ENCODE measurements at regions not wholly inside any gene's neighbourhood (a gene's known extent, or its start where the extent isn't known, plus 50 kb on each side); places are given as distances from the start of the nearest gene placed in this dataset.

DNA sequence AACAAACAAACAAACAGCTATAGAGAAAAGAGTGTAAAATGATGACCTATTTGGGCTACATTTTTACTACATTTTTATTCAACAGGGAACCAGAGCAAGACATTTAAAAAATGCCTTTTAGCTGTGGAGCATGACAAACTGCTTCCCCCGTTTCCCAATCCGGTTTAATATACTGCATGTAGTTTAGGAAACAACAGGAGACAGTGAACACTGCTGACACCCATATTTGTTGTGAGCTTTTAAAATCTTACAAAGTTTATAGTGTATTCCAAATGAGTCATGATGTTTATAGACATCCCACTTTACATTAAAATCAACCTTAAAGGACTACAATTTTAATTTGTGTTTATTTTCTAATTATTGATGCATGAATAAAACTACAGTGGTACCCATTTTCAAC, 1238.3 kb downstream of the TECRL start (continued):
- TF ChIP-seq HES4 (CRISPR knock-in tag; IDR thresholded peaks at IDR 0.05; ENCODE audit: borderline replicate concordance) (no peak), TCF7L2 (IDR thresholded peaks at IDR 0.05; ENCODE audit: low read depth, low read length) (no peak), MED13 (CRISPR knock-in tag; IDR thresholded peaks at IDR 0.05) (no peak), PATZ1 (CRISPR knock-in tag; IDR thresholded peaks at IDR 0.05) (no peak), ZNF296 (CRISPR knock-in tag; conservative IDR thresholded peaks at IDR 0.05) (no peak), ZNF30 (CRISPR knock-in tag; IDR thresholded peaks at IDR 0.05) (no peak), CREB3 (CRISPR knock-in tag; IDR thresholded peaks at IDR 0.05) (no peak), ARID3A (IDR thresholded peaks at IDR 0.05; ENCODE audit: low read depth, low read length) (no peak)
- TF ChIP-seq, protein P1, sequence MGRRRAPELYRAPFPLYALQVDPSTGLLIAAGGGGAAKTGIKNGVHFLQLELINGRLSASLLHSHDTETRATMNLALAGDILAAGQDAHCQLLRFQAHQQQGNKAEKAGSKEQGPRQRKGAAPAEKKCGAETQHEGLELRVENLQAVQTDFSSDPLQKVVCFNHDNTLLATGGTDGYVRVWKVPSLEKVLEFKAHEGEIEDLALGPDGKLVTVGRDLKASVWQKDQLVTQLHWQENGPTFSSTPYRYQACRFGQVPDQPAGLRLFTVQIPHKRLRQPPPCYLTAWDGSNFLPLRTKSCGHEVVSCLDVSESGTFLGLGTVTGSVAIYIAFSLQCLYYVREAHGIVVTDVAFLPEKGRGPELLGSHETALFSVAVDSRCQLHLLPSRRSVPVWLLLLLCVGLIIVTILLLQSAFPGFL (CRISPR knock-in tag; IDR thresholded peaks at IDR 0.05) = no peak

Data from HepG2 (cell line).